ENCODE measurements at regions not wholly inside any gene's neighbourhood (a gene's known extent, or its start where the extent isn't known, plus 50 kb on each side); places are given as distances from the start of the nearest gene placed in this dataset.

DNA sequence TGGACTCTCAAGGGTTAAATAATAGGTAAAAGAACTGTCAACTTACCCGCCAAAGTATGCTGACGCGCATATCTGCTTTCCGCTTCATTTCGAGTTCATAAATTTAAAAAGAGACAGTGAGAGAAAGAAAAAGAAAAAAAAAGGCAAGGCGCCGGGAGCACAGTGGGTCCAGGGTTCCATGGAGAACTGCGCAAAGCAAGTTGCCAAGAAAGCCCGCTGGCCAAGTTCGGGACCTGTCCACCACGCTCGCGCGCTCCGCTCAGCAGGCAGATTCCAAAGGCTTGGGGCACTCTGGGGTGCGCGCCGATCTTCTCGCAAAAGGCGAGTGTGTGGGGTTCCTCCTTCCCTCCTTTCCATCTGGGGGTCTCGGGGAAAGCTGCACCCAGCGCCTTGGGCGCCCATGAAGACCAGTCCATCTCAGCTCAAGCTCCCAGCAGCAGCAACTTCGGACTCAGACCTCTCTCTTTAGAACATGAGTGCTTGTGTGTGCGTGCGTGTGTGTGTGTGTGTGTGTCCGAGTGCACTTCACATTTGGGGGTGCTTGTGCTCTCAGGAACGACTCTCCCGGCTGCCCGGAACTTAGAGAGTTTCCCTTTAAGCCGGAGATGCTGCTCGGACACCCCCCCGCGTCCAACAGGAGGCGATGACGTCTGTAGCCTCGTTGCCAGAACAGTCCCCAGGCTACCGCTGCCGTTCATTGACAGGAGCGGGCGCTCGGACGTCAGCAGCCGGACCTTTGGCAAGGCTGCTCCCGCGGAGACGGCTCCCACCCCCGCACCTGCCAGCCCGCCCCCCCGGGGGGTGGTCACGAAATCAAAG is 180.0 kb downstream of the TBXT start:
- Histone ChIP-seq H3K4me2 (ENCODE audit: low read length) (peak overlapping the region; percentile 45), H3K36me3 (ENCODE audit: control insufficient read depth, insufficient read depth, low read length) (no peaks in the 10 kb centered on the region), H3K27ac (no peak overlapping the region), H3K9ac (no peak overlapping the region), H3K9me3 (ENCODE audit: control insufficient read depth, low read length) (no peaks in the 10 kb centered on the region), H2AFZ (no peak overlapping the region), H3K4me3 (ENCODE audit: low read depth, low read length) (peak overlapping the region; percentile 27), H3K4me1 (no peaks in the 10 kb centered on the region), H3K27me3 (ENCODE audit: control insufficient read depth, insufficient read depth, low read length) (no peaks in the 10 kb centered on the region), H3K79me2 (no peaks in the 10 kb centered on the region)
- TF ChIP-seq, protein P1, sequence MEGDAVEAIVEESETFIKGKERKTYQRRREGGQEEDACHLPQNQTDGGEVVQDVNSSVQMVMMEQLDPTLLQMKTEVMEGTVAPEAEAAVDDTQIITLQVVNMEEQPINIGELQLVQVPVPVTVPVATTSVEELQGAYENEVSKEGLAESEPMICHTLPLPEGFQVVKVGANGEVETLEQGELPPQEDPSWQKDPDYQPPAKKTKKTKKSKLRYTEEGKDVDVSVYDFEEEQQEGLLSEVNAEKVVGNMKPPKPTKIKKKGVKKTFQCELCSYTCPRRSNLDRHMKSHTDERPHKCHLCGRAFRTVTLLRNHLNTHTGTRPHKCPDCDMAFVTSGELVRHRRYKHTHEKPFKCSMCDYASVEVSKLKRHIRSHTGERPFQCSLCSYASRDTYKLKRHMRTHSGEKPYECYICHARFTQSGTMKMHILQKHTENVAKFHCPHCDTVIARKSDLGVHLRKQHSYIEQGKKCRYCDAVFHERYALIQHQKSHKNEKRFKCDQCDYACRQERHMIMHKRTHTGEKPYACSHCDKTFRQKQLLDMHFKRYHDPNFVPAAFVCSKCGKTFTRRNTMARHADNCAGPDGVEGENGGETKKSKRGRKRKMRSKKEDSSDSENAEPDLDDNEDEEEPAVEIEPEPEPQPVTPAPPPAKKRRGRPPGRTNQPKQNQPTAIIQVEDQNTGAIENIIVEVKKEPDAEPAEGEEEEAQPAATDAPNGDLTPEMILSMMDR (IDR thresholded peaks at IDR 0.05): no peak

DNA sequence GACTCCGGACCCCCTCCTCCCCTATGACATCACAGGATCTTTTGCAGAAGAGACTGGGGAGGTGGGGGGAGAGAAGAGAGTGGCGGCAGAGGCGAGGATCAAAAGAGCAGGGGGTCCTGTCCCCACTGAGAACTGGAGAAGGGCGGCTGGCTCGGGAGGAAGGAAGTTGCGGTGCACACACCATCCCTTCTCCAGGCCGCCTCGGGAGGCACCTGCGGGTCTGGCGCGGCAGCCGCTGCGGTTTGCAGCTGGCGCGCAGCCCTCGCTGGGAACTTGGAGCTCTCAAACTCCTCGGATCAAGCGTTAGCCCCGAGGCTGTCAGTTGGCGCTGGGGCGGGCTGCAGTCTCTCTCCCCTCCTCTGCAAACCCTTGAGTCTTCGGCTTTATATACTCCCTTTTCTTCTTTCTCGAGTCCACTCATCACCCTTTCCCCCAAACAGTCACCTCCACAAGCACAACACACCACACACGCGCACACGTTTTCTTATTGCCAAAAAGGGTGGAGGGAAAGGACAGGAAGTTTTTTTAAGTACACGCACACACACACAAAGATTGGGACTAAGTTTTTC is 180.7 kb downstream of the TBXT start:
- Histone ChIP-seq H3K4me3 (ENCODE audit: low read depth, low read length) (peak overlapping the region; percentile 27), H3K9ac (no peak overlapping the region)

DNA sequence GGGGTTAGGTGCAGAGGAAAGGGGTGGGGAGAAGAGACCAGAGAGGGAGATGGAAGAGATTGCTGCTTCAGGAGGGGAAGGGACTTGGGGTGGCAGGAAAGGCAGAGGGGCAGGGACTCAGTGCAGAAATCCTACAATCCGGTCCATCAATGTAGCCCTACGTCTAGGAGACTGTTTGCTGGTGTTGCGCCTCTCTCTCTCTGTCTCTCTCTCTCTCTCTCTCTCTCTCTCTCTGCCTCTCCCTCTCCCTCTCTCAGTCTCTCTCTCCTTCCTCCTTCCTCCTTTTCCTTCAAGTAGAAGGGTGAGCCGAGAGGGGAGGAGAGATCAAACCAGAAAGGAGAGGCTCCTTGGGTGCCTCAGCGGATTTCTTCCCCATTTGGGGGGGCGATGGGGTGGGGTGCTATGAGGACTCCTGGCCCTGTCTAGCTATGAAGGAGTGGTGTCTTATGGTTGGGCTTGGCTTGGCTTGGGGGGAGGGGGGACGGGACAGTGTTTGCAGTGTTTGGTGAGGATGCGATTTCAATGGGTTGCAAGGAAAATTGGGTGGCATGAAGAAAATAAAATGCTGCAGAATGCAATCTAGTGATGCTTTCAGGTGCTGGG is 181.2 kb downstream of the TBXT start:
- Histone ChIP-seq H3K9me3 (ENCODE audit: control insufficient read depth, low read length) (no peaks in the 10 kb centered on the region), H3K4me3 (ENCODE audit: low read depth, low read length) (no peak overlapping the region)

More for the DNA sequence above, 180.7 kb downstream of the TBXT start:
- Histone ChIP-seq H3K36me3 (ENCODE audit: control insufficient read depth, insufficient read depth, low read length) (no peaks in the 10 kb centered on the region), H3K79me2 (no peaks in the 10 kb centered on the region), H3K9me3 (ENCODE audit: control insufficient read depth, low read length) (no peaks in the 10 kb centered on the region), H3K27ac (no peak overlapping the region), H3K4me2 (ENCODE audit: low read length) (no peak overlapping the region), H3K4me1 (no peaks in the 10 kb centered on the region), H2AFZ (no peak overlapping the region), H3K27me3 (ENCODE audit: control insufficient read depth, insufficient read depth, low read length) (no peaks in the 10 kb centered on the region)
- TF ChIP-seq, protein P1 (IDR thresholded peaks at IDR 0.05): no peak

DNA sequence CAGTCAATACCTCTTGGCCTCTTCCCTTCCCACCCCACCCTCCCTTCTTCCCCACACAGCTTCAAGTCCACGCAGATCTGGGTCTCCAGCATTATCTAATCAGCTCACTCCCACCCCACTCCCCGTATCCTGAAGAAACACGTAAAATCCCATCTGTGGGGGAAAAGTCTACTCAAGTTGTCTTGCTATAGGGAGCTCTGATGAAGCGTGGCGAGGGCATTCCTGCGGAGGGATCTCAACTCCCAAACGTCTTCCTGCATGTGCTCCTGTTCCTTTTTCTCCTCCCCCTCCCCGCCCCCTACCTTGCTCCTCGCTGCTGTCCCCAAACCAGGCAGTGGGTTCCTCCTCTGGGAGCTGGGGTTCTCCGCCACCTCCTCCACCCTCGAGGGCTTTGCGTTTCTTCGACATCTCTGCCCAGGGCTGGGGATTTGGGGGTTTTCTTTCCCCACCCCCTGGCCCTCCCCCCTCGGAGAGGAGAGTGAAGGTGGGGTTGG is 181.8 kb downstream of the TBXT start:
- Histone ChIP-seq H3K4me3 (ENCODE audit: low read depth, low read length) (no peak overlapping the region), H3K9ac (no peak overlapping the region), H3K9me3 (ENCODE audit: control insufficient read depth, low read length) (no peaks in the 10 kb centered on the region), H3K4me2 (ENCODE audit: low read length) (no peak overlapping the region), H3K4me1 (no peaks in the 10 kb centered on the region), H3K79me2 (no peaks in the 10 kb centered on the region), H3K27ac (no peak overlapping the region), H2AFZ (no peak overlapping the region), H3K27me3 (ENCODE audit: control insufficient read depth, insufficient read depth, low read length) (no peaks in the 10 kb centered on the region), H3K36me3 (ENCODE audit: control insufficient read depth, insufficient read depth, low read length) (no peaks in the 10 kb centered on the region)
- TF ChIP-seq, protein P1 (IDR thresholded peaks at IDR 0.05): no peak

More for the DNA sequence above, 181.2 kb downstream of the TBXT start:
- Histone ChIP-seq H3K4me2 (ENCODE audit: low read length) (no peak overlapping the region), H3K79me2 (no peaks in the 10 kb centered on the region), H3K27me3 (ENCODE audit: control insufficient read depth, insufficient read depth, low read length) (no peaks in the 10 kb centered on the region), H3K36me3 (ENCODE audit: control insufficient read depth, insufficient read depth, low read length) (no peaks in the 10 kb centered on the region), H3K4me1 (no peaks in the 10 kb centered on the region), H3K27ac (no peak overlapping the region), H3K9ac (no peak overlapping the region), H2AFZ (no peak overlapping the region)
- TF ChIP-seq, protein P1 (IDR thresholded peaks at IDR 0.05): no peak
